ENCODE measurements at regions not wholly inside any gene's neighbourhood (a gene's known extent, or its start where the extent isn't known, plus 50 kb on each side); places are given as distances from the start of the nearest gene placed in this dataset.

DNA sequence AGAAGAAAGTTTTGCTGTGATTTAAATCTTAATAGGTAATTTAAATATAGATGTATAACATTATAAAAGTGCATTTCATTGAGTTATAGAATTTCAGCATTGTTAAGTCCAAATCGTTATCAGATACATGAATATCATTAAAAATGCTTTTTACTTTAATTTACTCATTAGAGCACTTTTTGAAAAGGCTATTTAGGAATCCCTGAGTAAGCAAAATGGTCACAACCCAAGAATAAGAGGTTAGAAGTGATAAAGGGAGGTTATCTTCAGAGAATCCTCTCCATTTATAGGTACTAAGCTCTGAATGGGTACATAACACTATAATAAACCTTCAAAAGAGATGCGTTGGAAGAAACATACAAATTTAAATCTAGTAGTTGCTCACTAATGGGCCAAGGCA, 130.7 kb downstream of the SLC30A10 start:
- no peak overlapping the region for H3K4ac ChIP-seq (ENCODE audit: low read depth, low read length)
- TF ChIP-seq, protein P1, sequence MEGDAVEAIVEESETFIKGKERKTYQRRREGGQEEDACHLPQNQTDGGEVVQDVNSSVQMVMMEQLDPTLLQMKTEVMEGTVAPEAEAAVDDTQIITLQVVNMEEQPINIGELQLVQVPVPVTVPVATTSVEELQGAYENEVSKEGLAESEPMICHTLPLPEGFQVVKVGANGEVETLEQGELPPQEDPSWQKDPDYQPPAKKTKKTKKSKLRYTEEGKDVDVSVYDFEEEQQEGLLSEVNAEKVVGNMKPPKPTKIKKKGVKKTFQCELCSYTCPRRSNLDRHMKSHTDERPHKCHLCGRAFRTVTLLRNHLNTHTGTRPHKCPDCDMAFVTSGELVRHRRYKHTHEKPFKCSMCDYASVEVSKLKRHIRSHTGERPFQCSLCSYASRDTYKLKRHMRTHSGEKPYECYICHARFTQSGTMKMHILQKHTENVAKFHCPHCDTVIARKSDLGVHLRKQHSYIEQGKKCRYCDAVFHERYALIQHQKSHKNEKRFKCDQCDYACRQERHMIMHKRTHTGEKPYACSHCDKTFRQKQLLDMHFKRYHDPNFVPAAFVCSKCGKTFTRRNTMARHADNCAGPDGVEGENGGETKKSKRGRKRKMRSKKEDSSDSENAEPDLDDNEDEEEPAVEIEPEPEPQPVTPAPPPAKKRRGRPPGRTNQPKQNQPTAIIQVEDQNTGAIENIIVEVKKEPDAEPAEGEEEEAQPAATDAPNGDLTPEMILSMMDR (conservative IDR thresholded peaks at IDR 0.05) = no peak
- no peaks in the 10 kb centered on the region for H3K23me2 ChIP-seq (ENCODE audit: insufficient read length, low read depth, low read length, poor library complexity, severe bottlenecking)
- Mint-ChIP-seq H3K27me3 (ENCODE audit: low read depth) (no peaks in the 10 kb centered on the region), H3K36me3 (ENCODE audit: insufficient read depth in 1 of 3, low read depth in 3 of 3) (no peaks in the 10 kb centered on the region), H3K4me3 (no peak overlapping the region), H3K27ac (no peak overlapping the region), H3K9me3 (no peaks in the 10 kb centered on the region; a peak in 1 of 5 replicates), H3K4me1 (peaks cover 0 to 3% of the 10 kb centered on the region in 2 experiments; a peak in 1 of 4 replicates)
- H3K56ac ChIP-seq (ENCODE audit: insufficient read length, low read depth, low read length) = no peak overlapping the region
- no peak overlapping the region for H2BK15ac ChIP-seq (ENCODE audit: low read depth, low read length)
- no peak overlapping the region for H2AK5ac ChIP-seq (ENCODE audit: insufficient read length, low read length)
- no peak overlapping the region for H3K23ac ChIP-seq (ENCODE audit: insufficient read length, low read depth, low read length)
- no peak overlapping the region for H2BK5ac ChIP-seq (ENCODE audit: insufficient read length, low read length)
- H3K79me1 ChIP-seq (ENCODE audit: insufficient read depth, low read depth, low read length, poor library complexity, severe bottlenecking) = no peaks in the 10 kb centered on the region
- no peaks in the 10 kb centered on the region for H4K20me1 ChIP-seq (ENCODE audit: control insufficient read depth, insufficient read depth, insufficient read length)
- H3K4me1 ChIP-seq (ENCODE audit: insufficient read depth, low read length) = no peaks in the 10 kb centered on the region
- no CpG with 5 or more reads among the region's 2 CpGs for WGBS (ENCODE audit: extremely low coverage, insufficient read length, low lambda C conversion rate)
- no peak overlapping the region for H3K4me2 ChIP-seq (ENCODE audit: insufficient read depth, insufficient read length, low read length)
- no peak overlapping the region for H2BK120ac ChIP-seq (ENCODE audit: low read depth, low read length, poor library complexity, severe bottlenecking)
- H3K18ac ChIP-seq (ENCODE audit: insufficient read length, low read depth, low read length) = no peak overlapping the region
- no peak overlapping the region for H4K8ac ChIP-seq (replicated peaks; ENCODE audit: insufficient read length, low read depth, low read length)
- no peak overlapping the region for H4K5ac ChIP-seq (ENCODE audit: insufficient read length, low read depth, low read length)
- H3T11ph ChIP-seq (ENCODE audit: low read length) = no peak overlapping the region
- H2AFZ ChIP-seq (ENCODE audit: low read length) = no peak overlapping the region
- H3K27me3 ChIP-seq (ENCODE audit: insufficient read depth, low read length) = no peaks in the 10 kb centered on the region
- H2BK12ac ChIP-seq (ENCODE audit: insufficient read length, low read depth, low read length) = no peak overlapping the region
- H3K9ac ChIP-seq (ENCODE audit: extremely low read depth, insufficient read length, low read length) = no peak overlapping the region
- H4K91ac ChIP-seq (ENCODE audit: insufficient read length, low read depth, low read length) = no peak overlapping the region
- H3K79me2 ChIP-seq (ENCODE audit: insufficient read depth, low read length) = no peaks in the 10 kb centered on the region
- no peak overlapping the region for H3K14ac ChIP-seq (ENCODE audit: insufficient read depth, low read length)
- DNase-seq = no peak
- no peak overlapping the region for H3K27ac ChIP-seq (ENCODE audit: insufficient read length, low read depth, low read length)
- no peak overlapping the region for H2BK20ac ChIP-seq (ENCODE audit: low read depth, low read length, poor library complexity, severe bottlenecking)
- H3K9me3 ChIP-seq (ENCODE audit: control insufficient read depth, low read depth, low read length) = no peaks in the 10 kb centered on the region

Data from H9 (cell line).